ENCODE measurements at regions not wholly inside any gene's neighbourhood (a gene's known extent, or its start where the extent isn't known, plus 50 kb on each side); places are given as distances from the start of the nearest gene placed in this dataset.

GRCh38 chr2:221060376-221060775, 511.7 kb downstream of the EPHA4 start:
- Histone ChIP-seq H3K27me3 (no peaks in the 10 kb centered on the region), H3K27ac (no peak overlapping the region), H3K4me1 (ENCODE audit: low read depth) (peaks cover 1% of the 10 kb centered on the region), H3K36me3 (no peaks in the 10 kb centered on the region), H3K9me3 (ENCODE audit: low read depth) (no peaks in the 10 kb centered on the region), H3K4me3 (no peak overlapping the region)
- no peak for TF ChIP-seq CTCF (IDR thresholded peaks at IDR 0.05; ENCODE audit: low read depth, low read length)
- DNase-seq (ENCODE audit: low read depth in 1 of 2, low spot score in 1 of 2) = peak in 1 of 2 donors; percentile 20

GRCh38 chr2:221063568-221063967, 508.5 kb downstream of the EPHA4 start:
- no peak for DNase-seq (ENCODE audit: low read depth in 1 of 2, low spot score in 1 of 2)
- H3K27me3 ChIP-seq = no peaks in the 10 kb centered on the region
- no peaks in the 10 kb centered on the region for H3K36me3 ChIP-seq
- peaks cover 5% of the 10 kb centered on the region for H3K4me1 ChIP-seq (ENCODE audit: low read depth)
- H3K4me3 ChIP-seq = no peak overlapping the region
- H3K27ac ChIP-seq = no peak overlapping the region
- no peaks in the 10 kb centered on the region for H3K9me3 ChIP-seq (ENCODE audit: low read depth)
- no peak for TF ChIP-seq CTCF (IDR thresholded peaks at IDR 0.05; ENCODE audit: low read depth, low read length)

GRCh38 chr2:221064058-221064854, 507.8 kb downstream of the EPHA4 start:
- no peaks in the 10 kb centered on the region for H3K9me3 ChIP-seq (ENCODE audit: low read depth)
- no peak for DNase-seq (ENCODE audit: low read depth in 1 of 2, low spot score in 1 of 2)
- TF ChIP-seq CTCF (IDR thresholded peaks at IDR 0.05; ENCODE audit: low read depth, low read length) = no peak

GRCh38 chr2:221064880-221065279, 507.2 kb downstream of the EPHA4 start:
- H3K27ac ChIP-seq = no peak overlapping the region
- TF ChIP-seq CTCF (IDR thresholded peaks at IDR 0.05; ENCODE audit: low read depth, low read length) = no peak

More at GRCh38 chr2:221064058-221064854, 507.8 kb downstream of the EPHA4 start:
- H3K4me1 ChIP-seq (ENCODE audit: low read depth) = peaks cover 5% of the 10 kb centered on the region
- H3K4me3 ChIP-seq = no peak overlapping the region
- H3K27ac ChIP-seq = no peak overlapping the region
- H3K36me3 ChIP-seq = no peaks in the 10 kb centered on the region
- no peaks in the 10 kb centered on the region for H3K27me3 ChIP-seq

GRCh38 chr2:221068123-221068522, 504.0 kb downstream of the EPHA4 start:
- DNase-seq (ENCODE audit: low read depth in 1 of 2, low spot score in 1 of 2) = peak in 1 of 2 donors; percentile 0
- no peak for TF ChIP-seq CTCF (IDR thresholded peaks at IDR 0.05; ENCODE audit: low read depth, low read length)
- Histone ChIP-seq H3K9me3 (ENCODE audit: low read depth) (no peaks in the 10 kb centered on the region), H3K4me3 (no peak overlapping the region), H3K27me3 (no peaks in the 10 kb centered on the region), H3K36me3 (no peaks in the 10 kb centered on the region), H3K27ac (no peak overlapping the region), H3K4me1 (ENCODE audit: low read depth) (peaks cover 5% of the 10 kb centered on the region)

More at GRCh38 chr2:221064880-221065279, 507.2 kb downstream of the EPHA4 start:
- Histone ChIP-seq H3K4me3 (no peak overlapping the region), H3K27me3 (no peaks in the 10 kb centered on the region), H3K9me3 (ENCODE audit: low read depth) (no peaks in the 10 kb centered on the region), H3K4me1 (ENCODE audit: low read depth) (peaks cover 5% of the 10 kb centered on the region), H3K36me3 (no peaks in the 10 kb centered on the region)
- DNase-seq (ENCODE audit: low read depth in 1 of 2, low spot score in 1 of 2) = no peak

Measured in cardiac muscle cell (in vitro differentiated cells and primary cell).